Stimulated activated CD8-positive, alpha-beta memory T cell treated with anti-CD3 and anti-CD28 coated beads, Interleukin-4, amount 100 ng/mL, for 48 hours (primary cell): ENCODE measurements at regions not wholly inside any gene's neighbourhood (a gene's known extent, or its start where the extent isn't known, plus 50 kb on each side); places are given as distances from the start of the nearest gene placed in this dataset.

ENCODE experiments used
- DNase-seq: peaks from one replicate; pipeline ENCODE4 v3.0.0-alpha.2; 2020

GRCh38 chr15:95350908-95351307 lies 979.6 kb upstream of the NR2F2 start:
- DNase-seq = no peak

- DNase-seq = no peak
These were observed 977.8 kb upstream of the NR2F2 start for GRCh38 chr15:95352631-95353187.

GRCh38 chr15:95353512-95353911 lies 977.0 kb upstream of the NR2F2 start:
- no peak for DNase-seq

GRCh38 chr15:95359966-95360365 lies 970.5 kb upstream of the NR2F2 start:
- DNase-seq = no peak

GRCh38 chr15:95362306-95362705 lies 968.2 kb upstream of the NR2F2 start:
- no peak for DNase-seq

GRCh38 chr15:95363646-95364045 lies 966.9 kb upstream of the NR2F2 start:
- DNase-seq = no peak

GRCh38 chr15:95365511-95366107 lies 964.9 kb upstream of the NR2F2 start:
- no peak for DNase-seq

- no peak for DNase-seq
These were observed 962.3 kb upstream of the NR2F2 start for GRCh38 chr15:95368191-95368590.

GRCh38 chr15:95368755-95369601 lies 961.5 kb upstream of the NR2F2 start:
- no peak for DNase-seq

GRCh38 chr15:95370291-95370690 lies 960.2 kb upstream of the NR2F2 start:
- DNase-seq = no peak

- DNase-seq = no peak
These were observed 958.8 kb upstream of the NR2F2 start for GRCh38 chr15:95371664-95372063.

- DNase-seq = no peak
These were observed 955.2 kb upstream of the NR2F2 start for GRCh38 chr15:95375281-95375680.

GRCh38 chr15:95377258-95377852 lies 953.1 kb upstream of the NR2F2 start:
- no peak for DNase-seq

- DNase-seq = no peak
These were observed 936.1 kb upstream of the NR2F2 start for GRCh38 chr15:95394186-95395067.

- no peak for DNase-seq
These were observed 930.1 kb upstream of the NR2F2 start for GRCh38 chr15:95400428-95400827.

GRCh38 chr15:95401587-95401986 lies 928.9 kb upstream of the NR2F2 start:
- no peak for DNase-seq

GRCh38 chr15:95405447-95405846 lies 925.1 kb upstream of the NR2F2 start:
- DNase-seq = no peak

GRCh38 chr15:95407534-95407933 lies 923.0 kb upstream of the NR2F2 start:
- no peak for DNase-seq

GRCh38 chr15:95409211-95409610 lies 921.3 kb upstream of the NR2F2 start:
- no peak for DNase-seq

GRCh38 chr15:95409626-95410310 lies 920.7 kb upstream of the NR2F2 start:
- DNase-seq = no peak

- DNase-seq = no peak
These were observed 919.7 kb upstream of the NR2F2 start for GRCh38 chr15:95410757-95411156.

- no peak for DNase-seq
These were observed 913.9 kb upstream of the NR2F2 start for GRCh38 chr15:95416576-95416975.
